ENCODE measurements at regions not wholly inside any gene's neighbourhood (a gene's known extent, or its start where the extent isn't known, plus 50 kb on each side); places are given as distances from the start of the nearest gene placed in this dataset.

DNA sequence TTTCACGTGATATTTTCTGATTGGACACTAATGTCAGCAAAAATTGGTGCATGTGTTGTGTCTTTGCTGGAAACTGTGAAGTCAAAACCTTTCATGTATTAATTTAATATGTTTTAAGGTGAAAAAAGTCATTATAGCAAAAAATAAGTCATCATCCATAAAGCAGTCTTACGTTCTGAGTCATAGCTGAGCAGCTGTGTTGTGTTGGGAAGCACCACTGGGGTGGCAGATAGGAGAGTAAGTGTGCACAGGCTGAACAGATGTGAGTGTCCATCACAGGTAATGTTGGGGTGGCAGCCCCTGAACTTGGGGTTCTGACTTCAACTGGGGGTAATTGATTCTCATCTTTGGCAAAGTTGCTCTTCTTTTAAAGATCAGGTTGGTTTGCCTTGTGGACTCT, 156.8 kb downstream of the NXNL2 start:
- intact Hi-C loops (cut with micrococcal nuclease), result no loop called here

DNA sequence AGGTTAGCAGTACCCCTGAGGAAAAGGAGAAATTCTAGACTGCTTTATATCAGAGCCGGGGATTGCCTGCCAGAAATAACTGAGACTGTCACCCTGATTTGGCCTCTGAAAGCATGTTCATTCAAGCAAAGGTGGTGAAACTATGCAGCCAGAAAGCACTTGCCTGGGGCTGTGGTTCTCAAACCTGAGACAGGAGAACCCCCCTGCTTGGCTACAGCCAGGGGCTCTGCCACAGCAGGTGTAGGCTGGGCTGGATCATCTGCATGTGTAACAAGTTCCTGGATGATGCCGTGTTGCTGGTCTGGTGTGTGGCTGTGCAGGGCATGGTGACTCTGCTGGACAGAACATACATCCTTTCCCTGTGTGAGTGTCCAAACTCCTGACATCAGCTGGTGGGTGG, 157.8 kb downstream of the NXNL2 start:
- intact Hi-C loops (cut with micrococcal nuclease), result no loop called here

DNA sequence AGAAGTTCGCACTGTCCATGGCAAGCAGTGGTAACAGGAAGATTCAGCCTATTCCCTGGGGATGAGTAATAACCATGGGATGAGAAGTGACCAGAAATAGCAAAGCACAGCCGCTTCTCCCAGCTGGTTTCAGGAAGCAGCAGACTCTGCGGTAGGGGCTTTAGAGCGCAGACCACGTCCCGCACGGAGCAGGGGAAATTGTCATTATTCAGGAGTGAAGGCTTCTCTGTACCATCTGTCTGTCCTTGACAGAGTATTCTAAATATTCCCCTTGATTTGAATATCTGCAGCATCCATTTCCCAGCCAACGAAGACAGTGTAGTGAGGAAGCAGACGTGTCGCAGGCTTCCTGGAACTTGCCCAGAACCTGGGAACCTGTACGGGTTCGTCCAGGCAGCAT, 159.6 kb downstream of the NXNL2 start:
- intact Hi-C loops (cut with micrococcal nuclease), result no loop called here

DNA sequence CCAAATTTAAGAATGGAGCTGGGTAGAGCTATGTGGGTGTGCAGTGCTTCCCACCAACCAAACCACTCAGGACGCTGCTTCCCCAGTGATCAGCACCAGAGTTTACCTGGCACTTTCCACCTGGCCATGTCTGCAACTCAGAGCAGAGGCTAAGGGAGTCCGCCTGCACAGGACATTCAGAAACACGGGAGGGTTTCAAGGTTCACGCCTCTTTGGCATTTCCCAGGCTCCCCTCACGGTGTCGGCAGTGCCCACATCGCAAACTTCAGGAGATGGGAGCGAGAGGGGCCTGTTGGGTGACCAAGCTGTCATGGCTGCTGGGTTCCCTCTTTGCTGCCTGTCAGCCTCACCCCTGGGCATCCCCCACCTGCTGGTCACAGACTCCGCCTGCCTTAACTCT, 161.5 kb downstream of the NXNL2 start:
- intact Hi-C loops (cut with micrococcal nuclease), result no loop called here

DNA sequence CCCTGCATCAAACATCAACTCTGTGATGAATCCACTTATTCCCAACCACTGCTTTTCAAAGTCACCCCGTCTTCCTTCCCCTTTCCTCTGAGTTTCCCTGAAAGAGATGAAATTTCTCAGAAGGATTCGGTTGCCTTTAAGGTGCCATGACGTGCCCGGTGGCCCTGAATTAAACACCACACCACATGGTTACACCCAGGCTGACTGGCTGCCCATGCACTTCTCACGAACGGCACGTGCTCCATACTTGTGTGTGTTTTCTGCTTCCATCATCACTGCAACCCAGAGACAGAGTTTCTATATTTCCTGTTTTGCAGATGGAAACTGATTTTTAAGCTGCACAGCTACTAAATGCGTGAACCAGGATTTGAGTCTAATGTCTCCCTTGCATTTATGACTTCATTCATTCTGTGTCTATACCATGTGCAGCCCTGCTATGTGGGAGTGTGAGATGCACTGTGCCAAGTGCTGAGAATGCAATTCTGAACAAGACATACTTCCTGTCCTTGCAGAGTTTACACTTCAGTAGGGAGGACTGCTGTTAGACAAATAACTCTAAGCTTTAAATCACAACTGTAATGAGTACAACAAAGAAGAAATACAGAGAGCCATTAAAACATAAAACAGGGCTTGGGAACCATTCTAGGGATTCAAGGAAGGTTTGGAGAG, 162.9 kb downstream of the NXNL2 start:
- intact Hi-C loops (cut with micrococcal nuclease), result no loop called here

DNA sequence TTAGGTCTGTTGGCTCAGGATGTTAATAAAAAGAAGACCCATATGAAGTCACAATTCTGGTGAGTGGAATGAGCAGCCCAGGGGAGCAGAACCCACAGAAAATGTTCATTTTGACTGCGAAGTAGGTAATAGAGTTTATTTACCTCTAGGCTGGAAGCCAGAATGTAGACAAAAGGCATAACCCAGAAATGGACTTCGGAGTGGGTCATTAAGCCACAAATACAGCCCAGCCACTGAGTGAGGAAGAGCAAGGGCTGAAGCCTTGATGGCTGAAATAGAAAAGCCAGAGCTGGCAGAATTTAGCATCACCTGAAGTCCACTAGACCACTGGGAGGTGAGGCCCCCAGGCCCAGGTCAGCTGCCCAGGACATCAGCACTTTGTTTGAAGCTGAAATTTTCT, 168.0 kb downstream of the NXNL2 start:
- intact Hi-C loops (cut with micrococcal nuclease), result no loop called here

DNA sequence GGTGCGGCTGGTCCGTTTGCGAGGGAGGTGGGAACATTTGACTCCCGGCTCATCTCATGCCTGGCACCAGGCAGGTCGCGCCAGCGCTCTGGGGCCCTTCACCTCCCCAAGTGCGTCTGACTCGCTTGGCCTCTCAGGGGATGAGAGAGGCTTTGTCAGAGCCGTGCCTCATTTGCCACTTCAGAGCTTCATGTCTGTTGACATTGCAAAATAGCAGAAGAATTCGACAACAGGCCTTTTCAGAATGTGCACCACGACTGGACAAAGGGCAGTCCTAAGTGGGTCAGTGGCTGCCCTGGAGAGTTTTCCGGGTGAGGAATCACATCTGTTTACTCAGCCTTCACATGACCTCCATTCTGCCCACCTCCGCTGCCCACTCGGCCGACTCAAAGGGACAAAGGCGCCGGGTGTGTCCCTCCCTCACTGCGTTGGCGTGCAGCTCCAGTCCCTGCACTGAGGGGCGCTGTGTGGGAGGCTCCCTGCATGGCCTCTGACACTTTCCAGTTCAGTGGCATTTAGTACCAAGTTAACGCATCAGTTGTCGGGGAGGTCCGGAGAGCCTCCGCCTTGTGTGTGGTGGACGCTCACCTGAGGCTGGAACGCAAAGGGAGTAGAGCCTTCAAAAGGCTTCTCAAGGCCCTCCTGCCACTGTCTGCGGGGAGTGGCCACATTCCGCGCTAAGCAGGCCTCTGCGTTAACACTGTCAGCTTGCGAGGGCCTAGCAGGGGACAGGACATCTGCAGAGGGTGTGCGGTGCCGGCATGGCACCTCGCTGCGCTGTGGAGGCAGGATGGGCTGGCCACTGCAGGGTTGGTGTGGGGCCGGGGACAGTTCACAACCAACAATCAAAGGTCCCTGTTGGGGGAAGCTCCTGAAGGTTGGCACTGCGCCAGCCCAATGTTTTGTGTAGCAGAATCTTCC, 171.5 kb downstream of the NXNL2 start:
- intact Hi-C loops (cut with micrococcal nuclease), result no loop called here

DNA sequence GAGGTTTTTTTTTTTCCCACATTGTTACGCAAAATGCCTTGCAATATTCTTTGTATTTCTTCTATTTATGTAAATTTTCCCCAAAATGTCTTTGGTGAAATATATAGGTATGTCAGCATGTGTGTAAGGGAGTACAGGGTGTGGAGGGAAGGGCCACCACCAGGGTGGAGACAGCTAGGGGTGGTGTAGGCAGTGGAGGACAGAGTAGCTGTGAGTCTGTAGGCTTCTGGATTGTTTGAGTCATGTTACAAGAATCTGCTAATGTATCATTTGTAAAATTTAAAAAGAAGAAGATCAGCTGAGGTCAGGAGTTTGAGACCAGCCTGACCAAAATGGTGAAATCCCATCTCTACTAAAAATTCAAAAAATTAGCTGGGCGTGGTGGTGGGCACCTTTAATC, 175.5 kb downstream of the NXNL2 start:
- intact Hi-C loops (cut with micrococcal nuclease), result no loop called here

DNA sequence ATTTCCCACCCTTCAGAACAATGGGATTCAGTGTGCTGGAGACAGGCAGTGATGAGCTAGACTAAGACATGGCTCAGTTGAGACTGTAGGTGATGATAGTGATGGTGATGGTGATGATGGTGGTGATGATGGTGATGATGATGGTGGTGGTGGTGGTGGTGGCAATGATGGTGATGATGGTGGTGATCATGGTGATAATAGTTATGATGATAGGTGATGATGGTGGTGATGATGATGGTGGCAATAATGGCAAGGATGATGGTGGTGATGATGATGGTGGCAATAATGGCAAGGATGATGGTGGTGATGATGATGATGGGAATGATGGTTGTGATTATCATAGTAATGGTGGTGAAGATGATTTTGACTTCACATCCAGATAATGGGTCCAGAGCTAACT, 176.7 kb downstream of the NXNL2 start:
- intact Hi-C loops (cut with micrococcal nuclease), result no loop called here

DNA sequence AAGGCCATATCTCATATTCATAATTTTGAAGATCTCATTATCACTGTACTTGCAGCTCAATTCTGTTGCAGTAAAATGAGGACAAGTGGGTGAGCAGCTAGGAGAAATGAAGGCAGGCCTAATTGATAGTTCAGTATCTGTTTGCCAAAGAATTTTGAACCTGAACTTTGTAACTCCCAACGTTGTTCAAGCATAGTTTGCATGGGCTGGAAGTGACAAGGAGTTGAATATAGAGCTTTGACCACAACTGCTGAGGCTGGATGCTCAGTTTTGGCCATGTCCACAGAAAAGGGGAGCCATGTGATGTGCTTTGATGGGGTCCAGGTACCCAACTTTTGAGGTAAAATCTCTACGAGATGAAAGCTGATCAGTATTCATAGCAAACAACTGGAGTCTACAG, 177.5 kb downstream of the NXNL2 start:
- intact Hi-C loops (cut with micrococcal nuclease), result no loop called here

DNA sequence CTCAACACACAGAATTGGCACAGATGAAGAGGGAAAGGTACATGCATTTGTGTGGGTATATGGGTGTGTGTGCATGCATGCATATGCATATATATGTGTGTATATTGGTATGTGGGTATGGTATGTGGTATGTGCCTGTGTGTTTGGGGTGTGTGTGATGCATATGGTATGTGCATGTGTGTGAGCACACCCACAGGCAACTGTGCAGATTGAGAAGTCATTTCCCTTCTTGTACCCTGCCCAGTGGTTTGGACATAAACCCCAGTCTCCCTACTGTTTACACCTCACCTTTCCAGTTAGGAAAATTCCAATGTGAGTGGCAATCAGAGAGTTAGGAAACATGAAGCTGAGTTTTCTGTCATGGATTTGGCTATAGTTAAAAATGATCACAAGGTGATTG, 178.0 kb downstream of the NXNL2 start:
- intact Hi-C loops (cut with micrococcal nuclease), result no loop called here

DNA sequence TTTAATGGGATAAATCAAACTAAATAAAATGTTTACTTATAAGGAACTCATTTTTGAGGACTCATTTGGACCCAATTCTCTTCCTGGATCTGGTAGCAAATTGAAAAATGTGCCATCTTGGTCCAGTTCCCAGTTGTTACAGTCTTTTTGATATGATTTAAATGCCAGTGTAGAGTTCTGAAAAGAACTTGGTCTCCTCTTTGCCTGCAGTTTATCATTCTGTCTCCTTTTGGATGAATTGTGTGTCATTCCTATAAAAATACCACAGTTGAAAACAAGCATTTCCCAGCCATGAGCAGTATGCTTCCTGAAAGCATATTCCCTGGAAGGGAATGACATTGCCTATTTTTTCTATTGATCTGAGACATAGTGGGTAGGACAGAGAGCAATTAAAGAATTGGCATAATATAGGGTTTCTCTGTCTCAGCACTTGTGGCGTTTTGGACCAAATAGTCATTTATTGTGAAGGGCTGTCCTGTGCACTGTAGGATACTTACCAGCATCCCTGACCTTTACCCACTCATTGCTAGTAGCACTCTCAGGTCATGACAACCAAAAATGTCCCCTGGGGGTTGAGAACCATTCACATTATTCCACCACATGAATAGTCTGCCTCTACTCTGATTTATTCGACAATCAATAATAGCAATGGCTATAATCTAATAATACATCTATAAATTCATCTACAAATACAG, 181.8 kb downstream of the NXNL2 start:
- intact Hi-C loops (cut with micrococcal nuclease), result no loop called here

DNA sequence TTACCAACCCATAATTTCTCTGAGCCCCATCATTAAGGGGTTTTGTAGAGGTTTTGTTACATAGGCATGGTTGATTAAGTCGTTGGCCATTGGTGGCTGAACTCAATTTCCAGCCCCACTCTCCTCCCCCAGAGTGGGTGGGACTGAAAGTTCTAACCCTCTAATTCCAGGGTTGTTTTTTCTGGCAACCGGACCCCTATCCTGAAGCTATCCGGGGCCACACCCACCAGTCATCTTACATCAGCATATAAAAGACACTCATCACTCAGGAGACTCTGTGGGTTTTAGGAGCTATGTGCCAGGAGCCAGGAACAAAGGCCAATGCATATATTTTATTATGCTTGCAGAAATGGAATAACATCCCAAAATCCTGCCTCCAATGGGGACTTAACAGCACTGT, 186.0 kb downstream of the NXNL2 start:
- intact Hi-C loops (cut with micrococcal nuclease), result no loop called here

DNA sequence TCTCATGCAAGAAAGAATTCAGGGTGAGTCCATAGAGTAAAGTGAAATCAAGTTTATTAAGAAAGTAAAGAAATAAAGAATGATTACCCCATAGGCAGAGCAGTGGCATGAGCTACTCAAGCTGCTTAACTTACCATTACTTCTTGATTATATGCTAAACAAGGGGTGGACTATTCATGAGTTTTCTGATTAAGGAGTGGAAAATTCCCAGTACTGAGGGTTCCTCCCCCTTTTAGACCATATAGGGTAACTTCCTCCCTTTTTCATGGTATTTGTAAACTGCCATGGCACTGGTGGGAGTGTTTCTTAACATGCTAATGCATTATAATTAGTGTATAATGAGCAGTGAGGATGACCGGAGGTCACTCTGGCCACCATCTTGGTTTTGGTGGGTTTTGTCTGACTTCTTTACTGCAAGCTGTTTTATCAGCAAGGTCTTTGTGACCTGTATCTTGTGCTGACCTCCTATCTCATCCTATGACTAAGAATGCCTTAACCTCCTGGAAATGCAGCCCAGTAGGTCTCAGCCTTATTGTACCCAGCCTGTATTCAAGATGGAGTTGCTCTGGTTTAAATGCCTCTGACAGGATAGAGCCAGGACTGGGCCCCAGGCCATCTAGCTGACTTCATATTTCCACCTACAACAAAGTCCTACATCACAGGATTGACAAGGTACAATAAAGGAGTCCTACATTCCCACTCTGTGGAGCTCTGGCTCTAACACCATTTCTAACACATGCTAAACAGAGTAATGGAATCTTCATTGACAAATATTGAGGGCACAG, 186.7 kb downstream of the NXNL2 start:
- intact Hi-C loops (cut with micrococcal nuclease), result no loop called here

DNA sequence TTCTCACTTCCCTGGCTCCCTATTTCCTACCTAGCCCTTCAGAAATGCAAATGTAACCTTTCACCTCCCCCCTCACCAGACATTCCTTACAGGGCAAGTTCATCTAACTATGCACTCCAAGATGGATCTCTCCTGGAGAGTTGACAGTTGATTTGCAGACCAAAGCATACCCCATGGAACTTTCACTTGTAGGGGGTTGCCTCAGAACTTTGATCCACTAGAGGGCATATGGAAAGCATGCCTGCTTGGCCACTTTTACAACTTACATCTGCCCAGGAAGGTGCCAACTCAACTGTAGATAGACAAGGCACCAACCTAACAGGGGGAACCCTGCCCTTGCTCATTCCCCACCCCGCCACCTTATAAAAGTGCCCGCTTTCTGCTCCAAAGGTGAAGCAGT, 187.8 kb downstream of the NXNL2 start:
- intact Hi-C loops (cut with micrococcal nuclease), result no loop called here

DNA sequence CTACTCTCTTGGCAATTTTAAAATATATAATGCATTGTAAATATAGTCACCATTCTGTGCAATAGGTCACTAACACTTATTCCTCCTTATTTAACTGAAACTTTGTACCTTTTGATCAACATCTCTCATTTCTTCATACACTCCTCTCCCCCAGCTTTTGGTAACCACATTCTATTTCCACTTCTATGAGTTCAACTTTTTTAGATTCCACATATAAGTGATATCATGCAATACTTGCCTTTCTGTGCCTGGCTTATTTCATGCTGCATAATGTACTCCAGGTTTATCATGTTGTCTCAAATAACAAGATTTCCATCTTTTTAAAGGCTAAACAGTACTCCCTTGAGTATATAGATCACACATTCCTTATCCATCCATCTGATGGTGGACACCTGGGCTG, 188.8 kb downstream of the NXNL2 start:
- intact Hi-C loops (cut with micrococcal nuclease), result no loop called here

DNA sequence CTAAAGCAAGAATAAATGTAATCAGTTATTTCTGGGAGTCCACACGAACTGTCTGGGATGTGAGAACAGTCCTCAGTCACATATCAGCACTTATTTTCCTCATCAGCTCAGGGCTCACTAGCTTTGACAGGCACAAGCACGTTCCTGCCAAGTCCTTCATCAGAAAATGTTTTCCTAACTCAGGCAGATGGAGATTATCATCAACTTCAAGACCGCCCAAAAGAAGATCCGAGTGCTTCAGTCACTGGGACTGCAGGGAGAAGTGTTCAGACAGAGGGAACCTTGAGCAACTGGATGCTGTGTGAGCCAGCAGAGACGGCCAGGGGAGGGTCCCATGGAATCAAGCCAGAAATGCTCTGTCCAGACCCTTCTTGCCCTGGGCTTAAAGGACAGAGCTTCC, 189.4 kb downstream of the NXNL2 start:
- intact Hi-C loops (cut with micrococcal nuclease), result no loop called here

DNA sequence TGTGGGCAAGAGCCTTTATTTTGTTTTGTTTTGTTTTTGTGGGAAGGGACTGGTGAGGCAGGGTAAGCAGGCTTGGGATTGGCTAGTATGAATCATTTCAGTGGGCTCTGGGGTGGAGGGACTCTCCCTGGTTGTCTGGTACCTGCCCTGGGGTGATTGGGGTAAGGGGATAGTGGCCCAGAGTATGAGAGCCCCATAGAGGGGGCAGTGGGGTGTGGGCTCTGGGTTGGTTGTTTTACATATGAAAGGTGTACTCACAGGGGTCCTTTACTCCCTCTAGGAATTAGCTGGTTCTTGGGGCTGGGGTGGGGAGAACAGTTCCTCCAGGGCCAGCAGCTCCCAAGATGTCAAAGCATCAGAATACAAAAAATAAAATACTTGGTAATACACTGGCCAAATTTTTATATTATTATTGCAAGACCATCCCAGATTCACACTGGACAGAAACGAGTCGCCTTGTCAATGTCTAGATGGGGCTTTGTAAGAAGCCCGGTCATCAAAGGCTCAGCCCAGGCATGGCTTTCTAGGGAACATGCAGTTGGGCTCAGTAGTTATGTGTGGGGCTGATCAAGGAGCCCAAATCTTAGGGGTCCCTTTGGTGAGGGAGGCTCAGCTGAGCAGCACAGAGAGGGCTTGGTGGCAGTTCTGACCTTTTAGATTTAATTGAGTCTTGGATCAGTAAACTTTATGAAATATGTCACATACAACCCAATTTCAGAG, 190.5 kb downstream of the NXNL2 start:
- intact Hi-C loops (cut with micrococcal nuclease), result no loop called here

DNA sequence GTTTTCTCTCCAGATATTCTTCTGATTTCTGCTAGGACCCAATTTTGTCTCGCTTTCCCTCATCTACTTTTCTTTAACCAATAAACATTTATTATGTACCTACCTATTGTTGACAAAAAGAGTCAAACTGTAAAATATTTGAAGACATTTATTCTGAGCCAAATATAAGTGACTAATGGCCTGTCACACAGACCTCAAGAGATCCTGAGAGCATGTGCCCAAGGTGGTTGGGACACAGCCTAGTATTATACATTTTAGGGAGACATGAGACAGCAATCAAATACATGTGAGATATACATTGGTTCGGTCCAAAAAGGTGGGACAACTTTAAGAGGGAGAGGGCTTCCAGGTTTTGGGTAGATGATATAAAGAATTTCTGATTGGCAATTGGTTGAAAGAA, 191.8 kb downstream of the NXNL2 start:
- intact Hi-C loops (cut with micrococcal nuclease), result no loop called here

DNA sequence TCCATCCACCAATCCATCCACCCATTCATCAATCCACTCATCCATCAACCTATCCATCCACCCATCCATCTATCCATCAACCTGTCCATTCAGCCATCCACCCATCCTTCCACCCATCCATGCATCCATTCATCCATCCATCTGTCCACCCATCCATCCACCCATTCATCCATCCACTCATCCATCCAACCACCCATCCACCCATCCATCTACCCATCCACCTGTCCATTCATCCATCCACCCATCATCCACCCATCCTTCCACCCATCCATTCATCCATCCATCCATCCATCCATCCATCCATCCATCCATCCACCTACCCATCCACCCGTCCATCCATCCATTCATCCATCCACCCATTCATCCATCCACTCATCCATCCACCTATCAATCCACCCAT, 195.8 kb downstream of the NXNL2 start:
- intact Hi-C loops (cut with micrococcal nuclease), result no loop called here

DNA sequence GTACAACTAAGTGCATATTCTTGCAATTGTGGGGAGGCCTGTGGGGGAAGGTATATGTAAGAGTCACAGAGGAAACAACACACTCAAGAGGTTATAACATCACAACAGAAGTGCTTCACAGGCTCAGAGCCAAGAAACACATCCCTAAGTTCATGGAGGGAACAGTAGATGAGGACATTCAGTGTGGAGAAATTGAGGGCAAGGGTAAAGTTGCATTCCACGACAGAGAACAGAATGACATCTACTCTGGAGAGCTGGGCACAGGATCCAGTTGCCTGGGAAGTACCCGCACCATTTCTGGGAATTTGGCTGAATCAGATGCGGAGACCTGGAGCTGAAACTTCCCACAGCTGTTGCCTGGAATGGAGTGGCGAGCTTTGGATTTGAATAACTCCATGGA, 197.2 kb downstream of the NXNL2 start:
- intact Hi-C loops (cut with micrococcal nuclease), result no loop called here
